Mucosa of rectum (tissue), 2 donors: ENCODE measurements at regions not wholly inside any gene's neighbourhood (a gene's known extent, or its start where the extent isn't known, plus 50 kb on each side); places are given as distances from the start of the nearest gene placed in this dataset.

ENCODE experiments used
- H3K27ac ChIP-seq, 2 donors: one replicate each; pipeline ENCODE4 v1.7.0; 2013; ENCODE audit warnings: inconsistent platforms in 2 of 2, low read depth in 2 of 2, low read length in 2 of 2
- H3K27me3 ChIP-seq, 2 donors: one replicate each; pipeline ENCODE4 v1.7.0; 2013; ENCODE audit warnings: low read length in 2 of 2; ENCODE audit not compliant: control insufficient read depth in 2 of 2, insufficient read depth in 2 of 2
- H3K36me3 ChIP-seq, 2 donors: one replicate each; pipeline ENCODE4 v1.7.0; 2013; ENCODE audit warnings: low read length in 2 of 2; ENCODE audit not compliant: control insufficient read depth in 2 of 2, insufficient read depth in 2 of 2
- H3K4me1 ChIP-seq, 2 donors: one replicate each; pipeline ENCODE4 v1.7.0; 2013; ENCODE audit warnings: low read length in 2 of 2, mild to moderate bottlenecking in 1 of 2; ENCODE audit not compliant: control insufficient read depth in 2 of 2, insufficient read depth in 2 of 2
- H3K4me3 ChIP-seq, 2 donors: one replicate each; pipeline ENCODE4 v1.7.0; 2013; ENCODE audit warnings: low read length in 2 of 2
- H3K9ac ChIP-seq, 2 donors: one replicate each; pipeline ENCODE4 v1.7.0; 2013; ENCODE audit warnings: low read length in 2 of 2, low read depth in 1 of 2, mild to moderate bottlenecking in 1 of 2
- H3K9me3 ChIP-seq, 2 donors: one replicate each; pipeline ENCODE4 v1.7.0; 2013; ENCODE audit warnings: low read length in 2 of 2; ENCODE audit not compliant: control insufficient read depth in 2 of 2
- donor health status: healthy.
- donor health status: Normal muscosa, but diverticular disease.

DNA sequence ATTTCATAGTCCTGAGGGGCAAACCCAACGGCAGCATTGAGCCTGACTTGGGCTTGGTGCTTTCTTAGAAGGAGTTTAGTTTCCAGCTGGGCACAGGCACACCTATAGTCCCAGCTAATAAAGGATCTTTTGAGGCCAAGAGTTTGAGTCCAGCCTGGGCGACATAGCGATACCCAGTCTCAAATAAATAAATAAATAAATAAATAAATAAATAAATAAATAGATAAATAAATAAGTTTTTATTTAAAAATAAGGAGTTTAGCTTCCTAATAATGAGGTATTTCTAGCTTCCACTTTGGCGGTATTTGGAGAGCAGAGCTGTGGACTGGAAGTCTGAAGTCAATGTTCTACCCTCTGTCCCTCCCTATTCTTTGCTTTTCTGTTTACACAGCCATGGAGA, 186.6 kb downstream of the URB2 start:
- Histone ChIP-seq H3K4me3 (no peak overlapping the region), H3K9ac (no peak overlapping the region), H3K27ac (no peak overlapping the region), H3K36me3 (no peaks in the 10 kb centered on the region), H3K4me1 (no peaks in the 10 kb centered on the region), H3K27me3 (no peaks in the 10 kb centered on the region), H3K9me3 (peaks cover 5 to 8% of the 10 kb centered on the region in 2 donors)

DNA sequence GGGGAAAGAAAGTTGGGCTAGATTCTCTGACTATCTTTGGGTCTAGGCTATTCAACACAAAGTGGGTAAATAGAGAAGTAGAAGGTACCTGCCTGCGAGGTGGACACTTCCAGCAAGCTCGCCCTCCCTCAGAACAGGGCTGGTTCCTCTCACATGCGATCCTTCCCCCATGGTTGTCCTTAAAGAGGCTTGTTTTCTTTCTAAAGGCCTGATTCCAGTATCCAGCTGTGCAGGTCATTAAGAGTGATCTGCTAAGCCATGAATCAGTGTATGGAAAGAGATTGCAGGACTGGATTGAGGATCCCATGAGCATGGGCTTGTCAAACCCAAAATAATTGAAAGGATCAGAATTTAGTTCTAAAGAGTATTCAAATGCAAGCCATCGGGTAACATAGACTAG, 189.0 kb downstream of the URB2 start:
- Histone ChIP-seq H3K27me3 (no peaks in the 10 kb centered on the region), H3K36me3 (no peaks in the 10 kb centered on the region), H3K9me3 (peaks cover 1 to 2% of the 10 kb centered on the region in 2 donors), H3K27ac (no peak overlapping the region), H3K4me3 (no peak overlapping the region), H3K9ac (no peak overlapping the region), H3K4me1 (no peaks in the 10 kb centered on the region)

DNA sequence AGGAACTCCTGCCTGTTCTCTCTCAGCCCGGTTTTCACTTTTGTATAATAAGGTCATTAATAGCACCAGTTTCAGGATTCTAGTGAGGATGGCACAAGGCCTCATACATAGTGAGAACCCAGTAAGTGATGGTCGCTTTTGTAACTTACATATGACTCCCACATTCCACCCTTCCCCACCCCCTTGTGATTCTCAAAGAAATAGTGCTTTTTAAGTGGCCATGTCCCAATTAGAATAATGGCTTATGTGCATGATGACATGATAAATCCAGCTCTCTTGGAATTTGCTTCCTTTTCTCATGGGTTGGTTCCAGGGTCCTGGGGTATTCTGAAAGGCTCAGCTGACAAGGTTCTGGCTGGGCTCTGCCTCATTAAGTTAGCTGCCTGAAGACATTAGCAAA, 189.9 kb downstream of the URB2 start:
- H3K9me3 ChIP-seq, result no peaks in the 10 kb centered on the region
- no peak overlapping the region for H3K4me3 ChIP-seq
- H3K4me1 ChIP-seq, result no peaks in the 10 kb centered on the region
- no peaks in the 10 kb centered on the region for H3K36me3 ChIP-seq
- no peak overlapping the region for H3K27ac ChIP-seq
- no peak overlapping the region for H3K9ac ChIP-seq
- no peaks in the 10 kb centered on the region for H3K27me3 ChIP-seq

DNA sequence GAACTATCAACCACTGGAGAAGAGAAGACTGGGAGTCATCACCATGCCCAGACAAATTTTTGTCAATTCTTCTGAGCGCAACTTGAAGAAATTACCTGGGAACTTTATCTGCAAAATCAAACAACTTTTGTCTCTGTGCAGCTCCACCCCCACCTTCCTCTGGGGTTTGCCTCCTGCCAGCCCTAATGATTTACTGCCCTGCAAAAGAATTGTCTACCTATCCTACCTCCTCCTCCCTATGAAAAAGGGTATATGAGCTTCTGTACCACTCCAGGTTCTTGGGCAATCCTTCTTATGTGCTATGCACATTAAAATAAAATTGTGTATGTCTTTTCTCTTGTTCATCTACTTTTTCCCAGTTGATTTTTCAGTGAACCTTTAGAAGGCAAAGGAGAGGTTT, 191.9 kb downstream of the URB2 start:
- H3K27me3 ChIP-seq, result no peaks in the 10 kb centered on the region
- H3K4me1 ChIP-seq, result no peaks in the 10 kb centered on the region
- H3K4me3 ChIP-seq, result no peak overlapping the region
- no peak overlapping the region for H3K9ac ChIP-seq
- no peaks in the 10 kb centered on the region for H3K36me3 ChIP-seq
- no peaks in the 10 kb centered on the region for H3K9me3 ChIP-seq
- no peak overlapping the region for H3K27ac ChIP-seq

DNA sequence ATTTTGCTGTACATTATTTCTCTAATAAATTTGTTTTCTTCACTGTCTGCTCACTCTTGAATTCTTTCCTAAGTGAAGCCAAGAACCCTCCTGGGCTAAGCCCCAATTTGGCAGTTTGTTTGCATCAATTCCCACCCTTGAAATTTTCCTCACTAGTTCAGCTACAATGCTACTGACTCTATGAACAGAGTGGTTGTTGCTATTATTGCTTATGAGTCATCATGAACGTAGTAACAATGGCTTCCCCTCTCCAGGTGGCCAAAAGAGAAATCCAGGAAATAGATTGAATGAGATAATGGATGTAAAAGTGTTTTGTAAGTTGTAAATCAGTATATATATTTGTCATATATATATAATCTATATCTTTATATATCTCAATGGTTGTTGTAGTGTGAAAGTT, 193.0 kb downstream of the URB2 start:
- Histone ChIP-seq H3K36me3 (no peaks in the 10 kb centered on the region), H3K27me3 (no peaks in the 10 kb centered on the region), H3K27ac (no peak overlapping the region), H3K9ac (no peak overlapping the region), H3K9me3 (no peaks in the 10 kb centered on the region), H3K4me1 (no peaks in the 10 kb centered on the region), H3K4me3 (no peak overlapping the region)

DNA sequence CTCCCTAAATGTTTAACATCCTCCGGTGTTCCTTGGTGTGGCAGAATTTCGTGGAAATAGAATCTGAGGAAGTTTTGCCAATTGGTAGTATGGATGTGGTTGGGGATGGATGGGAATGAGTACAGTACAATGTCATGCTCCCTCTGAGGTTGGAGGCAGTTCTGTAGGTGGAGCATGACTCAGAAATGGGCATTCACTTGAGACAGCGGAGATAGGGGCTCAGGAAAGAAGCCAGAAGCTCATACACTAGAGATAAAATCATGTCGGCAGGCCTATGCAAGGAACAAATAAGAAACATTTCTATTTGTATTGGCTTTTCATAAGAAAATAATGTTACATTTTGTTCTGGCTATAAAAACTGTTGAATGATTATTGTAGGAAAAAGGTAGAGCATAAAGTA, 196.0 kb downstream of the URB2 start:
- Histone ChIP-seq H3K4me3 (no peak overlapping the region), H3K9me3 (no peaks in the 10 kb centered on the region), H3K27me3 (no peaks in the 10 kb centered on the region), H3K27ac (no peak overlapping the region), H3K36me3 (no peaks in the 10 kb centered on the region), H3K4me1 (no peaks in the 10 kb centered on the region), H3K9ac (no peak overlapping the region)

DNA sequence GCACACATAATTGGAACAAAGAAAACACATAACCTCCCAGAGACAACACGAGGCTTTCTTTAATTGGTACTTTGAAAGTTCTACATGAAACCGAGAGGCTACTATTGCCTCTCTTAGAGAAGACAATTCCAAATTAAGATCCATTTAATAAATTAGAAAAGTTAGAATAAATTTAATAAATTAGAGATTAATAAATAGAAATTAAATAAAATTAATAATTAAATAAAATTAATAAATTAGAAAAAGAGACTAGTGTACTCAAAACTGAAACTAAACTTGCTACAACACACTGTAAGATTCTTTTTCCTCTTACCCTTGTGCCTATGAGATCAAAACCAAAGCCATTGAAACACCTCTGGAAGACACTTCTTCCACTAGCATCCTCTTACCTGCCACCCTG, 199.0 kb downstream of the URB2 start:
- Histone ChIP-seq H3K9ac (no peak overlapping the region), H3K4me1 (no peaks in the 10 kb centered on the region), H3K27me3 (no peaks in the 10 kb centered on the region), H3K36me3 (no peaks in the 10 kb centered on the region), H3K4me3 (no peak overlapping the region), H3K9me3 (no peaks in the 10 kb centered on the region), H3K27ac (no peak overlapping the region)

DNA sequence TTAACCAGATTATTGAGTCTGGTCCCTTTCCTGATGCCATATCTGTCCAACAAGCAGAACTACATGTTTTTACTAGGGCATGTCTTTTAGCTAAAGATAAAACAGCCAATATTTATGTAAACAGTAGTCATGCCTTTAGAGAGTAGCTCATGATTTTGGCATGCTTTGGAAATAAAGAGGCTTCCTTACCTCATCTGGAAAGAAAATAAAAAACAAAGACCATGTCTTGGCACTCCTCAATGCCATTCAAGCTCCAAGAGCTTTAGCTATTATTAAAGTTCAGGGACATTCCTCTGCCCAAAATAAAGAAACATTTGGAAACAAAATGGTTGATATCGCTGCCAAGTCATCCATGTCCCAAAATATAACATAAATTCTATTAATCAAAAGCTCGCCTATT, 202.4 kb downstream of the URB2 start:
- no peaks in the 10 kb centered on the region for H3K36me3 ChIP-seq
- peaks cover 3 to 5% of the 10 kb centered on the region in 2 donors for H3K4me1 ChIP-seq
- no peak overlapping the region for H3K4me3 ChIP-seq
- no peak overlapping the region for H3K9ac ChIP-seq
- no peaks in the 10 kb centered on the region for H3K27me3 ChIP-seq
- no peaks in the 10 kb centered on the region for H3K9me3 ChIP-seq
- H3K27ac ChIP-seq, result no peak overlapping the region

DNA sequence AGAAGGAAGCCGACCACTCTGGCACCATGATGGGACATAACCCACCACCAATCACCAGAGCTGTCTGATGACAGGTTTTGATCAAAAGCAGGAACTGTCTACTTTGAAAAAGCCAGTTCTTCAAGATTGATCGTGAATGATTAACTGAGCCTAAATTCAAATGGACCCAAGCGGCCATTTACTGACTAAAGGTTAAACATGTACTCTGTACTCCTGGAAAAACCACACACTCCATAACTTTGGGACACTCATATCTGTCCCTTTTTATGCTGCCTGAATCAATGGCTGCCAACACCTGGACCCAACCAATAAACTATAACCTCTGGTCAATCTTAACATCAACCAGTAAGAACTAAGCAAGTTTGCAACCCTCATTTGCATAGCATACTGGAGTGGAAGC, 206.6 kb downstream of the URB2 start:
- H3K9me3 ChIP-seq, result no peaks in the 10 kb centered on the region
- no peak overlapping the region for H3K9ac ChIP-seq
- no peaks in the 10 kb centered on the region for H3K36me3 ChIP-seq
- H3K27ac ChIP-seq, result peak overlapping the region in 1 of 2 donors; percentile 25
- no peaks in the 10 kb centered on the region for H3K27me3 ChIP-seq
- H3K4me1 ChIP-seq, result peaks cover 3 to 5% of the 10 kb centered on the region in 2 donors
- peak overlapping the region in 1 of 2 donors; percentile 34 for H3K4me3 ChIP-seq

DNA sequence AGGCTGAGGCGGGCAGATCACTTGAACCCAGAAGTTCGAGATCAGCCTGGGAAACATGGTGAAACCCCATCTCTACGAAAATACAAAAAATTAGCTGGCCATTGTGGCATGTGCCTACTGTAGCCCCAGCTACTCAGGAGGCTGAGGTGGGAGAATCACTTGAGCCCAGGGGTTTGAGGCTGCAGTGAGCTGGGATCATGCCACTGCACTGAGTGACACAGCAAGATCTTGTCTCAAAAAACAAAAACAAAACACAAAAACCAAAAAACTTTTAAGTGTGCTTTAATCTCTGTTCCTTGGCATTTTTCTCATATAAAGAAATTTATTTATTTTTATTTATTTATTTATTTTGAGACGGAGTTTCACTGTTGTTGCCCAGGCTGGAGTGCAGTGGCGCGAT, 208.2 kb downstream of the URB2 start:
- no peak overlapping the region for H3K9ac ChIP-seq
- H3K4me1 ChIP-seq, result peaks cover 3 to 5% of the 10 kb centered on the region in 2 donors
- no peak overlapping the region for H3K4me3 ChIP-seq
- H3K9me3 ChIP-seq, result no peaks in the 10 kb centered on the region
- H3K36me3 ChIP-seq, result no peaks in the 10 kb centered on the region
- H3K27ac ChIP-seq, result no peak overlapping the region
- no peaks in the 10 kb centered on the region for H3K27me3 ChIP-seq

DNA sequence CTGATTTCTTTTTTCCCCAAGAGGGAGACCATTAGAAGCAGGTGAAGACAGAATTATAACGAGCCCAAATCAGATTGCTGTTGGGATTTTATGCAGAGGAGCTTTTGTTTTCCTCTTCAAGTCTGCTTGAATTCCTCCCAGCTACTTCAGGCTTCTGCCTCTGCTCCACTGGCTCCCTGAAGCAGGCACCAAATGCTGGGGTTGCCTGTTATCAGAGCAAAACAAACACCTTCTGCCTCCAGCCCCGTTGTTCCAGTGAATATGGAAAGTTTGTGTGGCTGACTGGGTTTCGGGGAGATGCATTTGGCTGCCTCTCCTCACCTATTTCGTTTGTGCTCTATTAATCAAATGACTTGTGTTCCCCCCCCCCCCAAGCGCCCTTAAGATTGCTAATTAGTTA, 209.2 kb downstream of the URB2 start:
- no peak overlapping the region for H3K27ac ChIP-seq
- H3K4me1 ChIP-seq, result peaks cover 3 to 5% of the 10 kb centered on the region in 2 donors
- H3K4me3 ChIP-seq, result no peak overlapping the region
- no peak overlapping the region for H3K9ac ChIP-seq
- no peaks in the 10 kb centered on the region for H3K9me3 ChIP-seq
- H3K27me3 ChIP-seq, result no peaks in the 10 kb centered on the region
- H3K36me3 ChIP-seq, result no peaks in the 10 kb centered on the region
